NCI-H2171 treated with DMSO at 0.1 percent for 48 hours (cell line): ENCODE measurements at regions not wholly inside any gene's neighbourhood (a gene's known extent, or its start where the extent isn't known, plus 50 kb on each side); places are given as distances from the start of the nearest gene placed in this dataset.
A peak's percentile ranks its signal among the peaks of the same experiment; 100 is the strongest.
"Not testable (repeated sequence)": the region's sequence is repeated elsewhere in the genome, so short reads cannot be mapped to it uniquely, and the experiment has no call there.

ENCODE experiments used
- DNase-seq: peaks from one replicate; lab custom pipeline; 2025; lab: John Stamatoyannopoulos, UW

DNA sequence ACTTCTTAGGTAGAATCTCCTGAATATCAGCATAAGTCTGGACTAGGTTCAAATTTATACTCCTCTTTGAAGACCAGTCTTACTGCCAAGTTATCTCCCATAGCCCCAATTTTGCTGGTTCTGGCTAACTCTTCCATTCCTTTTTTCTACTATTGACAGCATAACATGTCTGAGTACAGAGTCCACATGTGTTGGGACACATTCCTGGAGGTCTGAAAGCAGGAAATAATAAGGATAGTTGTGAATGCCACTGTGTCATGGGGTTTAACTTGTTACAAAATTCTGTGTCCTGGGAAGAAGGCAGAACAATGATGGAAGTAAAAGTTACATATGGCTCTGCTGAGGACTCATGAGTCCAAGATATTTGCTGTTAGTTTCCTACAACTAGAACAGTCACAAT lies 57.4 kb upstream of the ZBTB20 start:
- no peak for DNase-seq

DNA sequence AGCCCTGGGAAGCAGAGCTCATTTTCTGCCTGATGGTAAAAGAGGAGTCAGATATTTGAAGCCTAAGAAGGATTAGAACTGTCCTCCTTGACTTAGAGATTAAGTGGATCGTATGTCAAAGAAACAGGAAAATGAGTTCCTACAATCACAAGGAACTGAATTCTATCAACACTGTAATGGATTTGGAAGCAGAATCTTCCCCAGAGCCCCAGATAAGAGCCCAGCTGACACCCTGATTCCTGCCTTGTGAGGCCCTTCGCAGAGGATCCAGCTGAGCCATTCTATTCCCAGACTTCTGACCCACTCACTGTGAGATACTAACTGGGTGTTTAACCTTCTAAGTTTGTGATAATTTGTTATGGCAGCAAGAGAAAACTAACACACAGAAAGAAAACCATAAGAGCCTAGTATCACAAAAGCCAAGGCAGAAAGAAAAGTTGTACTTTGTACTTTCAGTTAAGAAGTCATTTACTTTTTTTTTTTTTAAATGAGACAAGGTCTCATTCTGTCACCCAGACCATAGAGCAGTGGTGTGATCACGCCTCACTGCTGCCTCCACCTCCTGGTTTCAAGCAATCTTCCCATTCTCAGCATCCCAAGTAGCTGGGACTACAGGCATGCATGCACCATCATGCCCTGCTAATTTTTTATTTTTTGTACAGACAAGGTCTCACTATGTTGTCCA lies 61.1 kb upstream of the ZBTB20 start:
- DNase-seq = no peak

DNA sequence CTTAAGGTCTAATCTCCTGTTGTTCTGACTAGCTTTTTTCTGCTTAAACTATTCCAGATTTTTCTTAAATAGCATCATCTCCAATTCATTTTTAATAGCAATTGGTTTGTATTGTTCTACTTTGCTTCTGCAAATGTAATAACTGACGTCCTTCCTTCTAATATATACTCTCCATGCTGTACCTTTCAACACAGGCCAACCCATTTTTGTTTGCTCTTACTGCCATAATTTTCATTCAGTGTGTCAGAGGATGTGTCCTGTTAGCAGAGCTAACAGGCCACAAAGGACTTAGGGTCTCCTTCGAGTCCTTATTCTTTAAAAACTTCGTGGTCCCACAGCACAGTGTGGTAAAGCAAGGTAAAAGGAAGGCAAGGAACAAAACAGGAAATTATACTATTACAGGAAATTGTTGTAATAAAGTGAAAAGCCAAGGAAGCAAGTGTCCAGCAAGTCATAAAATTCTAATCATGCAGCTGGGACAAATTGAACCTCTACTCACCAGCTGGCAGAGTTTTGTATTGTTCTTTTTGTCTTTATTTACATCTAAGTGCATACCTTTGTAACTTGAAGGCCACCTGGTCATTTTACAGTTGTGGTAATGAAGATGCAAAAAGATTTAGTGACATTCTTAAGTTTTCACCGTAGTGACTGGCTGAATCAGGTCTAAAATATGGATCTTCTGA lies 64.9 kb upstream of the ZBTB20 start:
- DNase-seq = no peak

DNA sequence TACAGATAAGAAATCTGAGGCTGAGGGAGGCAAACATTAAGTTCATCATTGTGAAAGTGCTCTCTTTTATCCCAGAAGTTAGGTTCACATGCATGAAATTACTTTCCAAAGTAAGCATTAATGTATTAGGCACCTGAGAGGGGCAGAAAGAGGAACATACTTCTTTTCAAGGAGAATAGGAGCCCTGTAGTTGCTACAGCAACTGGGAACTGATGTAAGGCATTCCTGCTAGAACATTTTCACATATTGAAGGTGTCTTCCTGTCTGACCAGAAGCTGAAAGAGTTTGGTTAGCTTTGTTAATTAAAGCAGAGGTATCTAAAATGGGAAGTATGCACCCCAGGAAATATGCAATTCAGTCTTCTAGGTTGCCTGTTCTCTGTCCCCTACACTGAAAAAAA lies 65.5 kb upstream of the ZBTB20 start:
- no peak for DNase-seq

DNA sequence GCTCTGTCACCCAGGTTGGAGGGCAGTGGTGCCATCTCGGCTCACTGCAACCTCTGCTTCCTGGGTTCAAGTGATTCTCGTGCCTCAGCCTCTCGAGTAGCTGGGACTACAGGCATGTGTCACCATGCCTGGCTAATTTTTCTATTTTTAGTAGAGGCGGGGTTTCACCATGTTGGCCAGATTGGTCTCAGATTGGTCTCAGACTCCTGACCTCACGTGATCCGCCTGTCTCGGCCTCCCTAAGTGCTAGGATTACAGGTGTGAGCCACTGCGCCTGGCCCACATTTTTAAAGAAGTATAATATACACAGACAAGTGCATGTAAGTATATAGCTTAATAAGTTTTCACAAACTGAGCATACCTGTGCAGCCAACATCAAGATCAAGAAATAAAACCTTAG lies 66.0 kb upstream of the ZBTB20 start:
- not testable (repeated sequence) for DNase-seq

DNA sequence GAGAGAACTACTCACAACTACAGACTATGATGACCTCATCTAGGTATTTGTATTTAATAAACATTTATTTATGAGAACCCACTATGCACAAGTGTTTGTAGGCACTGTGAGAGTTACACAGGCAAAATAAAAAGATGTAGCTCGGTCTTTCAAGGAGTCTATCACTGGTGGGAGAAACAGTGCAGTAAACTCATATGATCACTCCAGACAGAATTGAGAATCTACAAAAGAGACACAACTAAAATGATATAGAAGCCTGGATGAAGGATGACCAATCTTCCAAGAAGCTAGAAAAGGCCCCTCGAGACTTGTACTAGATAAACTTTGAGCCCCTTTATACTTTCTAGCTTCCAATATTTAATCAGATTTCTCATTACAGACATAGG lies 70.2 kb upstream of the ZBTB20 start:
- DNase-seq = no peak

DNA sequence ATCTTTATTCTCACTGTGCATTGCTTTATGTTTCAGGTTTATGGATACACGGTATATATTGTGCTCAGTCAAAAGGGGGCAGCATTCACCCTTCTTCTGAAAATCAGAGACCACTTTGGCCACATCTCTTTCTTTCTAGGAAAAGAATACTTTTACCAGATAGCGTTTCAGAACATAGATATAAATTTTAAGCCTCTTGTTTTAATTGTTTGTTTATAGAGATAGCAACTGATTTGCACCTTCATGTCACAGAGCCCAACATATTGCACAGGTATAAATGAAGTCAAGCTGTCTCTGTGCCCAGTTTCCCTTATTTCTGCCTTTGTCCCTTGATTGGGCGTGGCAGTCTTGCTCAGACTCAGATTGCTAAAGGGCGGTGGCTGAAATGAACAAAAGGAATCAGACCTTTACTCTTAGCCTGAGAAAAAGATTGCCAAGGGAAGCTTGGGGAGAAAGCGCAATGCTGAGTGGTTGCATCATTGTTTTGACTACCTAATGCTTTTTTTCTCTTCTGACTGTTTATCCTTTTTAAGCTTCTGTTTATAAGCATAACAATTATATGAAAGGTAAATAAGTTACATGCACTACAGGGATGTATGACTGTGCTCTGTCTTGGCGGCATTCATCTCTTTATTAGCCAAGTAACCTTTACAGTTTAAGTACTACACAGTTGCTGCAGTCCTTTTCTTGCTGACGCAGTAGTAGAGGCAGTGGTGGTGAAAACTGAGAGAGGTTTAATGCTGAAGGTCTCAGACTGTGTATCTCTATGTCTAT lies 70.8 kb upstream of the ZBTB20 start:
- DNase-seq = peak; percentile 80

DNA sequence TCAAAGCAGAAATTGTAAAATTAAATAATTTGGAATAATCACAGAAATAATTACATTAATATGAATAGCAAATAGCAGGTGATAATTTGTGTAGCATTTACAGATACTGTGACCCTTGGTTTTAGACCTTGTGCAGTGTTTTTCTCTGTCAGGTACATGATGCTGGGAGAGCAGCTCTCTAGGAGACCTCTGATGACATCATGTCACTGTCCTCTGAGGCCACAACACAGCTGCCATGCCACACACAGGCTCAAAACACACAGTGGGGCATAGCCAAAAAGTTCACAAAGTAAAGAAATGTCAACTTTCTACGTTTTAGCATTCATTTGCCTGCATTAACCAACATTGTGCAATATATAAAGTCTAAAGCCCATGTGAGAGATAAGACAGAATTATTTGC lies 71.8 kb upstream of the ZBTB20 start:
- DNase-seq = no peak

DNA sequence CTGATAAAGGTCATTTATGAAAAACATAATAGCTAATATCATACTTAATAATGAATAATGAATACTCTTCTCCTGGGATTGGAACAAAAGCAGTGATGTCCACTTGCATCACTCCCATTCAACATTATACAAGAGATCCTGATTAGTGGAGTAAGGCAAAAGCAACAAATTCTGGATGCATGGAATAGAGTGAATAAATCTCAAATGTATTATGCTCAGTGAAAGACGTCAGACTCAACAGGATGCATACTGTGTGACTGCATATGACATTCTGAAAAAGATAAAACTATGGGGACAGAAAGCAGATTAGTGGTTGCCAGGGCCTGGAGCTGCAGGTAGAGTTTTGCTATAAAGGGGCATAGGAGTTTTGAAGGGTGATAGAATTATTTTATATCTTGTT lies 77.6 kb upstream of the ZBTB20 start:
- no peak for DNase-seq

DNA sequence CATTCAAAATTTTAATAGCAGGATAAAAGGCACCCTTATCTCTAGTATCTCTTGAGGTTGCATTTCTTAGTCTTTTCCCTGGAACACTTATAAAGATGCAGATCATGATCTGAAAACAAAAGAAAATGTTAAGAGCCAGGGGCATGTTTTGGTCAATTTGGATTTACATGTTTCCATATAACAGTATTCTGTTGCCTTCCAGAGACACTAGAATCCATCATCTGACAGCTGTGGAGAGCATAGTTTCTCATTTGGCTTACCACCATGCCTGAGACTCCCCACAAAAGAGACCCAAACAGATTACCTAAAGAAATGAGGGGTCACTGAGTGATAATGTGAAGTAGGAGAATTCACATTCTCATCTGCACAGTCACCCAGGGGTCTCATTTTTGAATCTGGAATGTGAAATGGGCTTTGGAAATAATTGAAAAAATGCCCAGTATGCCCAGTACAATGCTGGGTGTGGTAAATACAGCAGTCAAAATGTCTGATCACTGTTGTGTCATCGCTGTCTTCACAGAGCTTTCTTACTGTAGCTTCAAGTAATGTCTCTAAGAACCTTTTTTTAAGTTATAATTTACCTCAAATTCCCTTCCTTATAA lies 79.9 kb upstream of the ZBTB20 start:
- DNase-seq = no peak

DNA sequence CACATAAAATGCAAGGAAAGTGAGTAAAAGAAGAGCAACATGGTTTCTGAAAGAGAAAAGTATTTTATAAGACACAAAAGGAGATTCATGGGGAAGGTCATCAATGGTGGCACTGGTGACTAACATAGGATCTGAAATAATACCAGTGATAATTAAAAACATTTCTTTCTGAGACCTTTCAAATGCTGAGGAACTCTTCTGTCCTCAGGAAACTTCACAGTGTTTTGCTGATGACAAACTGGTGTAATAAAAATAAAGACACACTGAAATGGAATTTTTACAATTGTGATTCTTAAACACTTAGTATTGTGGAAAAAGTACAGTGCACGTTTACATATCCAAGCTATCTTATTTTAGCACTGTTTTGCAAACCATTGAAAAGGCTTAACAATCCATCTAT lies 80.4 kb upstream of the ZBTB20 start:
- no peak for DNase-seq

DNA sequence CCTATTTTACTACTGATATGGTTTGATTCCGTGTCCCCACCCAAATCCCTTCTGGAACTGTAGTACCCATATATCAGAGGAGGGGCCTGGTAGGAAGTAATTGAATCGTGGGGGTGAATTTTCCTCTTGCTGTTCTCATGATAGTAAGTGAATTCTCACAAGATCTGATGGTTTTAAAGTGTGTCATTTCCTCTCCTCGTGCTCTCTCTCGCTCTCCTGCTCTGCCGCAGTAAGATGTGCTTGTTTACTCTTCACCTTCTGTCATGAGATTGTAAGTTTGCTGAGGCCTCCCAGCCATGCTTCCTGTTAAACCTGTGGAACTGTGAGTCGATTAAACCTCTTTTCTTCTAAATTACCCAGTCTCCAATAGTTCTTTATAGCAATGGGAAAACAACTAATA lies 81.2 kb upstream of the ZBTB20 start:
- no peak for DNase-seq

DNA sequence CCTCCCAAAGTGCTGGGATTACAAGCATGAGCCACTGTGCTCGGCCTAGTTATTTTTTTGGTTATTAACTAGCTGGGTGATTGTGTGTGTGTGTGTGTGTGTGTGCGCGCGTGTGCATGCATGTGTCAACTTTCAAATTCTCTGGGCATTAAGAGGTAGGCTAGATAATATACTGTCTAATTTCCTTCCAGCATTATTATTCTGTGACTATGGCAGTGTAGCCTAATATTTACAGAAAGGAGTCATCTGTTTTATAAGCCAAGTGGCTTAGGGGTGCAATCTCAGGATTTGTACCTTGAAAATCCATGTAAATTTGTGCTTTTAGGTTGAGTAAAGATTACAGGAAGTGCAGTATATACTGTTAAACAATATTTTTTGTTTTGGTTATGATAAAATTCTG lies 85.1 kb upstream of the ZBTB20 start:
- DNase-seq = no peak

DNA sequence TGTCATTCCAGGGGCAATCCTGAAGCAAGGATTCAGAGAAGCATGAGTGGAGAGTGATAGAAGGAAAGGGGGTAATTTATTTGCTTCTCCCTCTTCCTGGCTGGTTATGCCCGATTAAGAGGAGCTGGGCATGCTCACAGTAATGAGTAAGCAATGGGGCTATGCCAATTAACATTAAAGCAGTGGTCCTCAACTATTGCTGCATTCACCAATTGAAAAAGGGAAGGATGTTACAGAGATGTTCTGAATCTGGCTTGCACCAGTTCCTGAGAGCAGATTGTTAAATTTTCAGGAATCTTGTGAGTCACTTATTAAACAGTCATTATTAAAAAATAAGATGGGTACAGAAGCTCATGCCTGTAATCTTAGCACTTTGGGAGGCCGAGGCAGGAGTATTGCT lies 85.9 kb upstream of the ZBTB20 start:
- DNase-seq = no peak

DNA sequence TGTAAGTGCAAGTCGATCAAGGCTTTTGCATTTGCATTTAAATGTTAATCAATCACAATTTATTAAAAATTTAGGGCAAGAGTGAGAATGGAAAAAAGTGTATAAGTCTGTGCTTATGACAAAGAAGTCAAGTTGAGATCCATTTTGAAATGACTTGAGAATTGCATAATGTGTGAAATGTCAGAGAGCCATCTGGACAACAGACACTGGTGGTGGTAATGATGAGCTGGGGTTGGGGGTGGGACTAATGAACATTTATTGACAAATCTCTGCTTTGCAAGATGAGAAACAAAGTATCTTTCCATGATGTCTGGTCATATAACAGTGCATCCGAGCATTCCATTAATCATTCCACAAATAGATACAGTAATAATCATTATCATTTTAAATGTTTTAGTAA lies 89.4 kb upstream of the ZBTB20 start:
- no peak for DNase-seq

DNA sequence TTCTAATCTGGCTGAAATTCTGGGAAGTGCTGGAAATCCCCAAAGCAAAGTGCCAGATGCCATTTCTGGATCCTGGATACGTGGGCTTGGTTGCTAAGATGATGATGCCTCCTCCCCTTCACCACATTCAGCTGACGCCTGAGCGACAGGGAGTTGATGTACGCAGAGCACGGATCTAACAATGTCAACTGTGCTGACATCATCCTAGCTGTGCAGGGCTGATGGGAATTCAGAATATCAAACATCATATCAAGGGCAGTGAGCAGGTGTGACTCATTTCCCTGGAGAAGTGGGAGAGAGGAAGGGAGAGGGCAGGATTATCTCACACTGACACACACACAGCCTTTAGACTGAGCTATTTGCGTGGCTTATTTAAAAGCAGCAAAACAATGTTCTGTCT lies 92.6 kb upstream of the ZBTB20 start:
- DNase-seq = peak; percentile 98

DNA sequence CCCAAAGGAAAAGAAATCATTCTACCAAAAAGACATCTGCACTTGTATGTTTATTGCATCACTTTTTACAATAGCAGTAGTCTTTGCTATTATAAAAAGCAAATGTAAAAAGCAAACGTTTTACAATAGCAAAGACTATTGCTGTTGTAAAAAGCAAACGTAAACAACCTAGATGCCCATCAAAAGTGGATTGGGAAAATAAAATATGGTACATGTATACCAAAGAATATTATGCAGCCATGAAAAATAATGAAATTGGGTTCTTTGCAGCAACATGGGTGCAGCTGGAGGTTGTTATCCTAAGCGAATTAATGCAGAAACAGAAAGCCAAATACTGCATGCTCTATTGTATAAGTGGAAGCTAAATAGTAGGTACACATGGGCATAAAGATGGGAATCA lies 97.3 kb upstream of the ZBTB20 start:
- DNase-seq = no peak

DNA sequence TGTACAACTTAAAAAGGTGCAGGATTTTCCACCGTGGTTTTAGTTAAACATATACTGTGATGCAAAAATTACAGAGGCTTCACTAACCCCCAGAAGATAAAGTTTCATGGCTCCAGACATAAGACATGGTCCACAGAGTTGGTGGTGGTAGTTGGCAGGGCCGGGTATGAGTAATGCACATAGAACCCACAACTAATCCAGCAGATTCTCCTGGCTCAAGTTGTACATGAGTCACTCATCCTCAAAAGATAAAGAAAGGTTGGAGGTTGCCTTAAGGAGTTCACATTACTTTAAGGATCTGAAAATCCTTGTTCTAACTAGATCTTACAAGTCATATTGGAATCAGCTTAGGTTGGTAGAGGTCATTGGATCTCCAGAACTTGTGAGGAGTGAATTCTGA lies 98.3 kb upstream of the ZBTB20 start:
- no peak for DNase-seq

DNA sequence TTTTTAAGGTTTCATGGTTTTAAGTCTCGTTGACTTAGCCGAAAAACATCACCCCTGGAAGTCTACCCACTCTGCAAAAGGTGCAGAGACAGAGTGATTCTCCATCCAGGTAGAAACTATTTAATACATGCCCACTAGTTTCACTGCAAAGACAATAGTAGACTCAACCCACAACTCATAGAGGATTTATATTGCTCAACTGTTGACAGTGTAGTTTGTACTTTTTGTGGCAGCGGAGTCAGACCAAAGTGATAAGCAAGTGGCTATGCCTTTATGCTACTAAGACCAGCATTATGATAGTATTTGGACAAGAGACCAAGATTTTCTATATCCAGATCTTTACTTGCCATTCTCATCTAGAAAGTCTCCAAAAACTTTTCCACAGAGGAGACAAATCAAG lies 98.8 kb upstream of the ZBTB20 start:
- no peak for DNase-seq

DNA sequence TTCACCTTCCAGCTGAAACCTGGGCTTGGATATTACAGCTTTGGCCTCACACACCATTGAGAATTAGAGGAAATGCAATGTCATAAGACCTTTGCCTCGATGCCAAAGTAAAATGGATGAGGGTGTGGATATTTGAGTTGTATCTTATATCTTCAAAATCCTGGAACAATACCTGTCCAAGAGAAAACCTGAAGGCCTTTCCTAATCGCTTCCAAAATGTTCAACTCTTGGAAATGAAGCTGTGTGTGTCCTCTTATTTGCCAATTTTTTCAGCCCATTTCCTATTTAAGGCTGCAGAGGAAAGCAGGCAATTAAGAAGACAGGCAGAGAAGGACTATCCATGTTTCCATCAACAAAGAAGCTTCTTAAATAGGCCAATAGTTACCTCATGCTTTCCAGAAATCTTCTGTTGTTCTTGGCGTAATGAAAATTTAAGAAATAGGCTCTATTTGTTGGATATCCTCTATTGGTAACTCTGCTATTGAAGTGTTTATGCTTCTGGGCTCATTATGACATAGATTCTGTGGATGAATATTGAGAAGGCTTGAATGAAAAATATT lies 99.5 kb upstream of the ZBTB20 start:
- DNase-seq = no peak

DNA sequence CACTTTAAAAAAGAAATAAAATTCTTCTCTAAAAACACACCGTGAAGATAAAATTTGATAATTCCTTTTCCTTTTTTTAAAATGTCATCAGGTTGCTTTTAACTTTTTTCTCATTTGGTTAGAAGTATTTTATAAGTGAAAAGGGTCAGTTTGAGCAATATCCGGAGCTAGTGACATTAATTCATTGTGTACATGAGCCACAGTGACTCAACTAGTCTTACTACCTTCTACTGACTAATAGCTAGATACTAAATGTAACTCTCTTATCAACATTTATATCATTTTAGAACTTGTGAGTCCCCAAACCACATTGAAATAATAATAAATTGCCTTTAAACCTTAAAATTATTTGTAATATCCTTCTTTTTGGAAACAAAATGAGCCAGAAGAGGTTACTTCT lies 101.2 kb upstream of the ZBTB20 start:
- no peak for DNase-seq

DNA sequence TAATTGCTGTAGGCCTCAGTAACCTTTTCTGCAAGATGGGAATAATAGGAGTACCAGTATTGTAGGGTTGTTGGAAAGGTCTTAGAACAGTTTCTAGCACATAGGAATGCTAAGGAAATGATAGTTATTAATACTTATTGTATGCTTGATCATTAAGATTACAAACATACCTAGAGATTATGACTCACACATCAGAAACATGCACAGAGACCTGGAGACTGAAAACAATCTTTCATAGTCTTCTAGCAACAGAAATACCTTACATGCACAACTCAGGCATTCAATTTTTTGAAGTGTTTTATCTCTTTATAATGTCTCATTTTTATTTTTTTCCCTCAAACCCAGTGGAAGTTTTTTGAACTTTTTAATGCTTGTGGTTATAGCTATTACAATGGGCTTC lies 104.4 kb upstream of the ZBTB20 start:
- no peak for DNase-seq

DNA sequence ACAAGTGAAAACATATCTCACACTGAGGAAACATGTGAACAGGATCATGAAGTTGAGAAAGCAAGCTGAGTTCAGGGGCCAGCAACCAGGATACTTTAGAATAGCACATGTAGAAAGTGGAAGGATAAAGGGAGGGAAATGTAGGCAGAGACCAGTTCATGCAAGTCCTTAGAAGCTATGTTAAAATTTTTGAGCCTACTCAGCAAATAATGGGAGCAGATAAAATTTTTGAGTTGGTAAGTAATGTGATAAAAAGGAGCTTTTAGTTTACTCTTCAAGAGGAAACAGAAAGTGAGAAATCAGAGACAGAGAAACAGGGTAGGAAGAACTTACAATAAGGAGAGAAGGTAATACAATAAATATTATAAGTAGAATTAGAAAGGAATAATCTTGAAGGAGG lies 105.6 kb upstream of the ZBTB20 start:
- no peak for DNase-seq
